Trophoblast cell (in vitro differentiated cells and primary cell): ENCODE measurements at regions not wholly inside any gene's neighbourhood (a gene's known extent, or its start where the extent isn't known, plus 50 kb on each side); places are given as distances from the start of the nearest gene placed in this dataset.
A peak's percentile ranks its signal among the peaks of the same experiment; 100 is the strongest.

Experiments
- DNase-seq, 2 donors: peaks; one replicate each; pipeline ENCODE4 v3.0.0-alpha.2; 2016
- H2AFZ ChIP-seq: 2 replicates; pipeline ENCODE4 v1.6.1; 2013; ENCODE audit warnings: low read length, moderate library complexity, mild to moderate bottlenecking; ENCODE audit not compliant: insufficient read depth, poor library complexity
- H2AK5ac ChIP-seq: 2 replicates; pipeline ENCODE4 v1.6.1; 2013; ENCODE audit warnings: mild to moderate bottlenecking, low read length
- H2BK120ac ChIP-seq: 2 replicates; pipeline ENCODE4 v1.6.1; 2013; ENCODE audit warnings: low read length, mild to moderate bottlenecking, moderate library complexity; ENCODE audit not compliant: insufficient read depth, poor library complexity
- H2BK12ac ChIP-seq: 2 replicates; pipeline ENCODE4 v1.6.1; 2013; ENCODE audit warnings: mild to moderate bottlenecking, low read length, moderate library complexity
- H2BK5ac ChIP-seq: 2 replicates; pipeline ENCODE4 v1.6.1; 2013; ENCODE audit warnings: low read length, low read depth, moderate library complexity, mild to moderate bottlenecking; ENCODE audit not compliant: poor library complexity
- H3K14ac ChIP-seq: 2 replicates; pipeline ENCODE4 v1.6.1; 2013; ENCODE audit warnings: mild to moderate bottlenecking, low read length
- H3K18ac ChIP-seq: 2 replicates; pipeline ENCODE4 v1.6.1; 2013; ENCODE audit warnings: mild to moderate bottlenecking, low read length
- H3K23ac ChIP-seq: 2 replicates; pipeline ENCODE4 v1.6.1; 2013; ENCODE audit warnings: low read length
- H3K27ac ChIP-seq: 2 replicates; pipeline ENCODE4 v1.5.1; 2013; ENCODE audit warnings: low read depth, mild to moderate bottlenecking, inconsistent platforms, low read length, moderate library complexity
- H3K27me3 ChIP-seq: 2 replicates; pipeline ENCODE4 v1.6.1; 2013; ENCODE audit warnings: inconsistent platforms, mild to moderate bottlenecking, low read length, moderate library complexity; ENCODE audit not compliant: insufficient read depth
- H3K36me3 ChIP-seq, 2 experiments: 1 replicate in 1 of 2; 2 replicates in 1 of 2; pipeline ENCODE4 v1.6.1; 2013; ENCODE audit warnings: low read length in 2 of 2, mild to moderate bottlenecking in 2 of 2, moderate library complexity in 1 of 2; ENCODE audit not compliant: insufficient read depth in 2 of 2, control insufficient read depth in 1 of 2
- H3K4ac ChIP-seq: 2 replicates; pipeline ENCODE4 v1.6.1; 2013; ENCODE audit warnings: low read depth, mild to moderate bottlenecking, low read length, moderate library complexity
- H3K4me1 ChIP-seq, 2 experiments: 1 replicate in 1 of 2; 2 replicates in 1 of 2; pipeline ENCODE4 v1.6.1; 2013; ENCODE audit warnings: low read length in 2 of 2, mild to moderate bottlenecking in 2 of 2, moderate library complexity in 1 of 2; ENCODE audit not compliant: insufficient read depth in 2 of 2, control insufficient read depth in 1 of 2
- H3K4me2 ChIP-seq: 2 replicates; pipeline ENCODE4 v1.6.1; 2013; ENCODE audit warnings: inconsistent platforms, mild to moderate bottlenecking, low read length, moderate library complexity
- H3K4me3 ChIP-seq: 2 replicates; pipeline ENCODE4 v1.5.1; 2013; ENCODE audit warnings: mild to moderate bottlenecking, low read depth, low read length, inconsistent platforms
- H3K79me1 ChIP-seq: one replicate; pipeline ENCODE4 v1.6.1; 2013; ENCODE audit warnings: low read length
- H3K79me2 ChIP-seq: 2 replicates; pipeline ENCODE4 v1.6.1; 2013; ENCODE audit warnings: low read length, mild to moderate bottlenecking; ENCODE audit not compliant: control insufficient read depth, insufficient read depth, poor library complexity
- H3K9ac ChIP-seq: 2 replicates; pipeline ENCODE4 v1.6.1; 2013; ENCODE audit warnings: mild to moderate bottlenecking, low read length
- H3K9me3 ChIP-seq: 2 replicates; pipeline ENCODE4 v1.6.1; 2013; ENCODE audit warnings: low read depth, mild to moderate bottlenecking, control low read depth, inconsistent platforms, low read length; ENCODE audit not compliant: insufficient read depth
- H4K12ac ChIP-seq: 2 replicates; pipeline ENCODE4 v1.6.1; 2013; ENCODE audit warnings: low read depth, mild to moderate bottlenecking, low read length, moderate library complexity
- H4K8ac ChIP-seq: 2 replicates; pipeline ENCODE4 v1.6.1; 2013; ENCODE audit warnings: low read depth, mild to moderate bottlenecking, low read length, moderate library complexity
- H4K91ac ChIP-seq: one replicate; pipeline ENCODE4 v1.6.1; 2013; ENCODE audit warnings: low read depth, mild to moderate bottlenecking, low read length, moderate library complexity
- WGBS: extraction: QIAGEN DNeasy Blood & Tissue Kit; methylation state at CpG from one replicate; pipeline ENCODE4 v1.1.7; 2013; ENCODE audit warnings: missing lambda C conversion rate; ENCODE audit not compliant: insufficient read length, insufficient coverage; ENCODE audit errors: extremely low coverage; 5-methylcytosine and 5-hydroxymethylcytosine counted together

DNA sequence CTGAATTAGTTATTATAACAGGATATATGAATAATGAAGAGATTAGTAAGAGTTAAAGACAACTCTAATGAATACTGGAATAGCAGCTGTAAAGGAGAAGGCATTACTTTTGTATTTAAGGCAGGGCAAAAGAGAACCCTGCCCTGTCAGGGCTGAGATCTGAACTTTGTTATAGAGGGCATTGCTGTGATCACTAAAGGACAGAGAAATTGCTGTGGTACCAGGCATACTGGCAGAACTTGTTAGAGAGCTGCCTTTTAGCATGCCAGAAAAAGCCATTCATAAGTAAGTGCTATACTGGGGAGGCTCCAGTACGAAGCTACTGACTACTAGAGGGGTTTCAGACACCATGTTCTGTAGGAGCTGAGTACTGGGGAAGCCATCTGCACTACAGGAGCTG, 481.8 kb downstream of the SEMA3D start:
- H3K4ac ChIP-seq, result no peak overlapping the region
- H4K91ac ChIP-seq, result no peak overlapping the region
- no peak overlapping the region for H3K27ac ChIP-seq
- no CpG with 5 or more reads among the region's 1 CpG for WGBS
- H4K8ac ChIP-seq, result no peak overlapping the region
- H3K23ac ChIP-seq, result no peak overlapping the region
- no peak overlapping the region for H3K14ac ChIP-seq
- no peak overlapping the region for H3K9ac ChIP-seq
- no peak overlapping the region for H3K18ac ChIP-seq
- no peak overlapping the region for H2BK12ac ChIP-seq
- no peaks in the 10 kb centered on the region for H3K36me3 ChIP-seq
- peaks cover 0 to 3% of the 10 kb centered on the region in 2 experiments for H3K4me1 ChIP-seq
- no peaks in the 10 kb centered on the region for H3K79me1 ChIP-seq
- no peaks in the 10 kb centered on the region for H3K79me2 ChIP-seq
- no peak overlapping the region for H2BK120ac ChIP-seq
- H2AFZ ChIP-seq, result no peak overlapping the region
- no peaks in the 10 kb centered on the region for H3K9me3 ChIP-seq
- H4K12ac ChIP-seq, result no peak overlapping the region
- no peak for DNase-seq
- H2AK5ac ChIP-seq, result no peak overlapping the region
- no peak overlapping the region for H2BK5ac ChIP-seq
- no peak overlapping the region for H3K4me3 ChIP-seq
- no peak overlapping the region for H3K4me2 ChIP-seq
- no peaks in the 10 kb centered on the region for H3K27me3 ChIP-seq

DNA sequence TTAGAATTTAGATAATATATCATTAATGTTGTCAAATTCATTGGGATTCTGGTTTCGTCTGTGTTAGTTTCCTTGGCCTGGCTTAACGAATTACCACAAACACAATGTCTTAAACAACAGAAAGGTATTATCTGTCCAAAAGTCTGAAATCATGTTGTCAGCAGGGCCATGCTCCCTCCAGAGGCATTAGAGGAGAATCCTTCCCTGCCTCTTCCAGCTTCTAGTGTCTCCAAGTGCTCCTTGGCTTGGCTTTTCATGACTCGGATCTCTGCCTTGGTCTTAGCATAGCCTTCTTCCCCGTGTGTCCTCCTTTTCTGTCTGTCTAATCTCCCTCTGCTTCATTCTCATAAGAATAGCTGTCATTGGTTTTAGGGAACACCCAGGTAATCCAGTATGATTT, 482.5 kb downstream of the SEMA3D start:
- H4K8ac ChIP-seq, result no peak overlapping the region
- no peak overlapping the region for H4K91ac ChIP-seq
- no peak overlapping the region for H3K4me3 ChIP-seq
- H3K9me3 ChIP-seq, result no peaks in the 10 kb centered on the region
- no peak overlapping the region for H3K9ac ChIP-seq
- H3K4me1 ChIP-seq, result peaks cover 0 to 4% of the 10 kb centered on the region in 2 experiments
- H3K23ac ChIP-seq, result no peak overlapping the region
- no CpG with 5 or more reads among the region's 4 CpGs for WGBS
- H3K79me1 ChIP-seq, result no peaks in the 10 kb centered on the region
- no peak overlapping the region for H2AFZ ChIP-seq
- no peak overlapping the region for H3K14ac ChIP-seq
- no peak overlapping the region for H2AK5ac ChIP-seq
- no peaks in the 10 kb centered on the region for H3K27me3 ChIP-seq
- no peak for DNase-seq
- no peak overlapping the region for H3K4ac ChIP-seq
- no peaks in the 10 kb centered on the region for H3K36me3 ChIP-seq
- H2BK120ac ChIP-seq, result no peak overlapping the region
- H3K27ac ChIP-seq, result no peak overlapping the region
- no peak overlapping the region for H2BK12ac ChIP-seq
- H2BK5ac ChIP-seq, result no peak overlapping the region
- no peak overlapping the region for H3K4me2 ChIP-seq
- no peaks in the 10 kb centered on the region for H3K79me2 ChIP-seq
- H3K18ac ChIP-seq, result no peak overlapping the region
- no peak overlapping the region for H4K12ac ChIP-seq

- Histone ChIP-seq H2BK5ac (no peak overlapping the region), H2AFZ (no peak overlapping the region), H3K79me2 (no peaks in the 10 kb centered on the region), H3K23ac (no peak overlapping the region), H3K9ac (no peak overlapping the region), H3K4me1 (peaks cover 0 to 4% of the 10 kb centered on the region in 2 experiments), H4K8ac (no peak overlapping the region), H3K14ac (no peak overlapping the region), H3K4ac (no peak overlapping the region), H3K18ac (no peak overlapping the region), H2AK5ac (no peak overlapping the region), H3K4me2 (no peak overlapping the region), H4K91ac (no peak overlapping the region), H2BK120ac (no peak overlapping the region), H4K12ac (no peak overlapping the region), H3K36me3 (no peaks in the 10 kb centered on the region), H3K4me3 (no peak overlapping the region), H2BK12ac (no peak overlapping the region), H3K27ac (no peak overlapping the region), H3K79me1 (no peaks in the 10 kb centered on the region), H3K27me3 (no peaks in the 10 kb centered on the region), H3K9me3 (no peaks in the 10 kb centered on the region)
- whole genome bisulfite sequencing, result no CpG with 5 or more reads among the region's 7 CpGs
- DNase-seq, result peak; percentile 78 to 84
These were observed 485.1 kb downstream of the SEMA3D start for GRCh38 chr7:84701524-84702306.

- Histone ChIP-seq H3K4me1 (peaks cover 0 to 4% of the 10 kb centered on the region in 2 experiments), H2AK5ac (no peak overlapping the region), H2AFZ (no peak overlapping the region), H3K9me3 (no peaks in the 10 kb centered on the region), H3K36me3 (no peaks in the 10 kb centered on the region), H4K8ac (no peak overlapping the region), H3K9ac (no peak overlapping the region), H3K4me3 (no peak overlapping the region), H3K79me2 (no peaks in the 10 kb centered on the region), H3K18ac (no peak overlapping the region), H3K14ac (no peak overlapping the region), H4K91ac (no peak overlapping the region), H4K12ac (no peak overlapping the region), H3K4me2 (no peak overlapping the region), H3K4ac (no peak overlapping the region), H3K27me3 (no peaks in the 10 kb centered on the region), H3K27ac (no peak overlapping the region), H3K23ac (no peak overlapping the region), H2BK5ac (no peak overlapping the region), H3K79me1 (no peaks in the 10 kb centered on the region), H2BK120ac (no peak overlapping the region), H2BK12ac (no peak overlapping the region)
- DNase-seq, result no peak
- no CpG with 5 or more reads among the region's 2 CpGs for WGBS
These were observed 486.1 kb downstream of the SEMA3D start for GRCh38 chr7:84700563-84701370.
